ENCODE measurements at regions not wholly inside any gene's neighbourhood (a gene's known extent, or its start where the extent isn't known, plus 50 kb on each side); places are given as distances from the start of the nearest gene placed in this dataset.
"Not testable (repeated sequence)": the region's sequence is repeated elsewhere in the genome, so short reads cannot be mapped to it uniquely, and the experiment has no call there.

DNA sequence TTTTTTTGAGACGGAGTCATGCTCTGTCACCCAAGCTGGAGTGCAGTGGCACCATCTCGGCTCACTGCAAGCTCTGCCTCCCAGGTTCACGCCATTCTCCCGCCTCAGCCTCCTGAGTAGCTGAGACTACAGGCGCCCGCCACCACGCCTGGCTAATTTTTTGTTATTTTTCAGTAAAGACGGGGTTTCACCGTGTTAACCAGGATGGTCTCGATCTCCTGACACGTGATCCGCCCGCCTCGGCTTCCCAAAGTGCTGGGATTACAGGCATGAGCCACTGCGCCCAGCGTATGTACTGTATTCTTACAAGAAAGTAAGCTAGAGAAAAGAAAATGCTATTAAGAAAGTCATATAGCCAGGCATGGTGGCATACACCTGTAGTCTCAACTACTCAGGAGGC, 84.8 kb upstream of the CMC1 start:
- not testable (repeated sequence) for DNase-seq

DNA sequence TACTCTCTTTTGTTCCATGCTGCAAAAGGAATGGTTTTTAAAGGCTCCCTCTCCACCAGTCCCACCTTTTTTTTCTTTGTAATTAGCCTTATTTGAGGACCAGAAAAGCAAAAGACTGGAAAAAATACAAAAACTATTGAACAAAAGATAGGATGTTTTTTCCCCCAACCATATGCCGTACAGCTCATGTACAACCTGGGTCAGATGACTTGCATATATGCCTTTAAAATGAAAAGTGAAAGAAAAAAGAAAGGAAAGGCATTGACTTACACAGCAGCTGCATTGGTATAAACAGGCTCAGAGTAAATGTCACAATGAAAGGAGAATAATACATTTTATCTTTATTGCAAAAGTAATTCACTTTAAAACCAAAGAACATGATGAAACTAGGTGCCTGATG, 69.5 kb upstream of the CMC1 start:
- DNase-seq, result no peak

DNA sequence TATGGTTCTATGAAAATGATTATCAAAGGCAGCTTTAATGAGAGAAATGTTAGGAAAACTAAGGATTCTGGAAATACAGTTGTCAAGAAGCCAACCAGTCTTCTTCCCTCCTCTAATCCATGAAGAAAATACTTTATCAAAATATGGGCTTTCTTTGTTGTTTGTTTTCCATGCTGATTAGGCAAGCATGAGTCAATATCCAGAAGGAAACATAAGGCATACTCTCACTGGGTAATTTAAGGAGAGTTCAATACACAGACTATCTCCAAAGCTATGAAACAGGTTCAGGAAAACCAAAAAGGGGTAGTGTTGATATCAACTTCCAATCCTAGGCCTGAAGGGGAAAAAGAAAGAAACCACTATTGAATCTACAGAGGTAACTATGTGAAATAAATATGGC, 68.7 kb upstream of the CMC1 start:
- DNase-seq, result no peak

DNA sequence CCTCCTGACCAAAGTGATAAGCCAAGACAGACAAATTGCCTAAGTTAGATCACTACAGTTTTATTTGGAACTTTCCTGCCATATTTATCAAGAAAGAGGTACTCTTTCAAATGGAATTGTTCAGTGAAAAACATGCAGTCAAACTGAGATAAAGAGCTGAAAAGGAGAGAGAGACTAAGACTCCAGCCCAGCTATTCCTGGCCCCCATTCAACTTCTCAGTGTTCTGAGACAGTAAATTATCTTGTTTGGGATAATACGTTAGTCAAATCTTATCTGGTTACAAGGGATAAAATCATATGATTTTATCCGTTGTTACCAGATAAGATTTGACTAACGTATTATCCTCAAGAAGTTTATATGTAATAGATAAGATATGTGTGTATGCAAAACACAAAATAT, 67.6 kb upstream of the CMC1 start:
- DNase-seq, result no peak

DNA sequence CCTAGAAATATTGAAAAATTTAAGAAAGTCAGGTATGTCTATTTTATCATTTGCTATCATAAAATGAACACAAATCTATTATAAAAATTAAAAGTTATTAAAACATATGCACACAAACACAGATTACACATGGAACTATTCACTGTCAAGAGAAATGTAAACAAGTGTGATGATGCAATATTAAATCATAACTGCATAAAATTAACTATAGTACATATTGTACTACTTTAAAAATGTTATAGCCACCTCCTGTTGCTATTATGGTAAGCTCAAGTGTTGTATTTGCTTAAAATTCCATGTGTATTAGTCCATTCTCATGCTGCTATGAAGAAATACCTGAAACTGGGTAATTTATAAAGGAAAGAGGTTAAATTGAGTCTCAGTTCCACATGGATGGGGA, 54.7 kb upstream of the CMC1 start:
- no peak for DNase-seq

DNA sequence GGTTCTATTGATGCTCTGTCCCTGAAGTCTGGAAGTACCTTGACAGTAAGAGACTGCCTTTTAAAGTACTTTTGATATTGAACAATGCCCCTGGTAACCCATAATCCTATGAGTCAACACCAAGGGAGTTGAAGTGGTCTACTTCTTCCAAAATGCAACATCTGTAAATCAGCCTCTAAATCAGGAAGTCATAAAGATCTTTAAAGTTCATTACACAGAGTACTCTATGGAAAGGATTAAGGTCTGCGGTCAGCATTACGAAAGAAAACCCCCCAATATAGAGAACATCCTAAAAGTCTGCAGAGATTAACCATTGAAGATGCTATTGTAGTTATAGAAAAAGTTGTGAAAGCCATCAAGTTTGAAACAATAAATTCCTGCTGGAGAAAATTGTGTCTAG, 52.7 kb upstream of the CMC1 start:
- no peak for DNase-seq

DNA sequence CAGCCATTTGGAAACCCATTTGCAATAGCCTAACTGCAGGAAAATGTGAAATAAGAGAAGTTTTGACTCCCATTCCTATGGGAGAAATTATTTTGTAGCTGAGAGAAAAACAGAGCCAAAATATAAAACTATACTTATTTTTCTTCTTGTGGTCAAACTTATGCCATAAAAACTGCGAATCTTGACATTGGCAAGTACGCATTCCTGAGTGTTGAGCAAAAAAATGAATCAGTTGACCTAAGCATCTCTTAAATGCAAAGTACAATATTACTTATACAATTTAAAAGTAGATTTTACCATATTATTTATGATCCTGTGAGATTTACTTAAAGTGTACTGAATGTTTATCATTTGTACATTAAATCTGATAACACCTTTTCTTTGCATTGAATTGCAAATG, 50.1 kb upstream of the CMC1 start:
- no peak for DNase-seq

Data from AML-193 (cell line).